SK-N-MC (cell line): ENCODE measurements at regions not wholly inside any gene's neighbourhood (a gene's known extent, or its start where the extent isn't known, plus 50 kb on each side); places are given as distances from the start of the nearest gene placed in this dataset.

Source experiments
- EZH2 ChIP-seq: fragments of 200-600 bp; sonication (generic); IDR thresholded peaks from one replicate; pipeline ENCODE4 v1.6.1; 2017; ENCODE audit warnings: antibody characterized with exemption
- FOXP2 ChIP-seq: optimal IDR thresholded peaks from 2 replicates; pipeline ENCODE3; 2011; ENCODE audit warnings: mild to moderate bottlenecking, moderate library complexity; ENCODE audit not compliant: insufficient read depth; ENCODE audit errors: extremely low read length, control extremely low read depth
- POLR2AphosphoS5 ChIP-seq: IDR thresholded peaks from 2 replicates; pipeline ENCODE4 v1.6.1; 2012; ENCODE audit warnings: mild to moderate bottlenecking, low read depth, low read length, borderline replicate concordance

DNA sequence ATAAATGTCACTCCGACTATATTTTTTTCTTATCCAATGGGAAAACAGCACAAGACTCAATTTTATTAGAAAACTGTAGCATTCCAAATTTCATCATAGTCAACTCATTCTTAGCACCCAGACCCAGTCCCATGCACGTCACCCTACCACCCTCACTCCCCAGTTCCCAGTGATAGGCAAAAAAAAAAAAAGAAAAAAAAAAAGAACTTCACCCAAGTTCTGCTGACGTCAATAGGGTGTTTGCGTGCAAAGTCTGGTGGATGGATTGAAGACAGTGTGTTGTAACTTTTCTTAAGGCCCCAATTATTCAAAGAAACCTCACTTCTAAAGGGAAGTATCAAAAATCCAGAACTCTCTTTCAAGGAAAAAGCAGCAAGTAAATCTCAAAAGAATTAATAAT, 213.9 kb upstream of the PRDM1 start:
- no peak for TF ChIP-seq EZH2
- TF ChIP-seq POLR2AphosphoS5, result no peak
- no peak for TF ChIP-seq FOXP2
